Fibroblast of villous mesenchyme (primary cell): ENCODE measurements at regions not wholly inside any gene's neighbourhood (a gene's known extent, or its start where the extent isn't known, plus 50 kb on each side); places are given as distances from the start of the nearest gene placed in this dataset.

Source experiments
- DNase-seq: peaks from one replicate; pipeline ENCODE4 v3.0.0-alpha.2; 2010; ENCODE audit warnings: low read depth
- H3K4me3 ChIP-seq: 2 replicates; pipeline ENCODE4 v1.5.1; 2011; ENCODE audit warnings: low read depth, mild to moderate bottlenecking, low read length
- TF ChIP-seq, protein P1 (sequence below): IDR thresholded peaks from 2 replicates; pipeline ENCODE4 v1.5.1; 2012; ENCODE audit warnings: low read depth, mild to moderate bottlenecking, low read length; ENCODE audit not compliant: insufficient read depth

DNA sequence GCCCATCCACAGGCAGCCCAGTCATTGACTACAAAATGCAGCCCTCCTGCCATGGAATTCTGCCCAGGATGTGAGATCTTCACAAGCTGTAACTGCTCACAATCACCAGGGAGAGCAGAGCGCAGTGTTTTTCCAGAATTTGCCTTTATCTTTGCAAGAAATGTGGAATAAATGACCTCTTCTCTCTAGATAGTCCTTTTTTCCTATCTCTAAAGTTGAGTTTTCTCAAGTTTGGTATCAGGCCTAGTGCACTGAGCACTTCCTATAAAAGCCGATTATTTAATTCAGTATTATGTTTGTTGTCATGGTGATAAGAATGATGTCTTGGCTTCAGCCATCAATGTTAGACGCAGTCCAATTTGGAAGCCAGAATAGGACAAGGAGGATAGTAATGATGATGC, 246.9 kb upstream of the IRF2BP2 start:
- no peak overlapping the region for H3K4me3 ChIP-seq
- TF ChIP-seq, protein P1, sequence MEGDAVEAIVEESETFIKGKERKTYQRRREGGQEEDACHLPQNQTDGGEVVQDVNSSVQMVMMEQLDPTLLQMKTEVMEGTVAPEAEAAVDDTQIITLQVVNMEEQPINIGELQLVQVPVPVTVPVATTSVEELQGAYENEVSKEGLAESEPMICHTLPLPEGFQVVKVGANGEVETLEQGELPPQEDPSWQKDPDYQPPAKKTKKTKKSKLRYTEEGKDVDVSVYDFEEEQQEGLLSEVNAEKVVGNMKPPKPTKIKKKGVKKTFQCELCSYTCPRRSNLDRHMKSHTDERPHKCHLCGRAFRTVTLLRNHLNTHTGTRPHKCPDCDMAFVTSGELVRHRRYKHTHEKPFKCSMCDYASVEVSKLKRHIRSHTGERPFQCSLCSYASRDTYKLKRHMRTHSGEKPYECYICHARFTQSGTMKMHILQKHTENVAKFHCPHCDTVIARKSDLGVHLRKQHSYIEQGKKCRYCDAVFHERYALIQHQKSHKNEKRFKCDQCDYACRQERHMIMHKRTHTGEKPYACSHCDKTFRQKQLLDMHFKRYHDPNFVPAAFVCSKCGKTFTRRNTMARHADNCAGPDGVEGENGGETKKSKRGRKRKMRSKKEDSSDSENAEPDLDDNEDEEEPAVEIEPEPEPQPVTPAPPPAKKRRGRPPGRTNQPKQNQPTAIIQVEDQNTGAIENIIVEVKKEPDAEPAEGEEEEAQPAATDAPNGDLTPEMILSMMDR = no peak
- no peak for DNase-seq

DNA sequence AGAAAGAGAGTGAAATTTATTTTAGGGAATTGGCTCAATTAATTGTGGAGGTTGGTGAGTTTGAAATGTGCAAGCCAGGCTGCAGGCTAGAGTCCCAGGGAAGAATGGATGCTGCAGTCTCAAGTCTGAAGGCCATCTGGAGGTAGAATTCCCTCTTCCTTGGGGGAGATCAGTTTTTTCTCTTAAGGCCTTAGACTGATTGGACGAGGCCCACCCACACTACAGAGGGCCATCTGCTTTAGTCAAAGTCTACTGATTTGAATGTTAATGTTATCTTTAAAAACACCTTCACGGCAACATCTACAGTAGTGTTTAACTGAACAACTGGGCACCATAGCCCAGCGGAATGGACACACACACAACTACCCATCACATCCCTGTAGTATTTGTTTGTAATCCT, 245.9 kb upstream of the IRF2BP2 start:
- TF ChIP-seq, protein P1 = no peak
- no peak for DNase-seq
- no peak overlapping the region for H3K4me3 ChIP-seq

DNA sequence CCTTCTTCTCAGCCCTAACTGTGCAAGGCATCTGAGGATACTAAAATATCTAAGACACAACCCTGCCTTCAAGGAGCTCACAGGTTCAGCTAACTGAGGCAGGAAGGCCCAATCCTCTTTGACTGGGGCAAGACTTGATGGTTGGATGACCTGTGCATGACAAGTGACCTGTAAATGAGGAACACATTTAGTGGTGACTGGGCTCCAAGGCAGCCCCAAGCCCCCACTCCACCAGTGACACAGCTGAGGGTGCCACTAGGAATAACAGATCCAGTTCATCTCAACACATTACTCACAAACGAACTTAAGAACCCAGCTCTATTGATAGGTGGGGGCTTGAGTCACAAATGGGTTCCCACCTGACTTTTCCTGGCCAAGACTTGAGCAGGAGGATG, 244.7 kb upstream of the IRF2BP2 start:
- no peak overlapping the region for H3K4me3 ChIP-seq
- TF ChIP-seq, protein P1 = no peak
- no peak for DNase-seq

DNA sequence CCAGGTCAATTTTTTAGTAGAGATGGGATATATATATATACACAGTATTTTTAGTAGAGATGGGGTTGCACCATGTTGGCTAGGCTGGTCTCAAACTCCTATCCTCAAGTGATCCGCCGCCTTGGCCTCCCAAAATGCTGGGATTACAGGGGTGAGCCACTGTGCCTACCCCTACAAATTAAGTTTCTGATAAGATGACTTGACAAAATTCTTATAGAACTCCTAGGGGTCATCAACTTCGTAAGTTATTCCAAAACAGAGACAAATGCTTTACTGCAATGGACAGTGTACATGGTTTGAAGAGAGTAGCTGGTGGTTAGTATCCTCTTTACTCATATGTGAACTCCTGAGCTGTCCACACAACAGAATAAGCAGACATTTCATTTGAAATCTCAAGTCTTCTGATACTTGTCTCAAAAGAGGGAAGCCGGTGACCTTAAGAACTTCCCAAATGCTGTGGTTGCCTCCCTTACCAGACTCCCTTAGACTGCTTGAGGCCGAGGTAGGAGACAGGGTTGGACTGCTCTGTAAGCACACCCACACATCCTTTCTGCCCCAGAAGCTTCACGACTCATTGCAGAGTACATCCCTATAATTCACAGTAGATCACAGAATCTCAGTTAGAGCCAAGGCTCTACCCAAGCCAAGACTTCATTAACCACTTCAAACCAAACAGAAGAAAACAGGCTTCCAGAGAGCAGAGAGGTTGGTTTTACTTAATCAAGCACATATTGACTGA, 244.1 kb upstream of the IRF2BP2 start:
- no peak for DNase-seq
- TF ChIP-seq, protein P1 = no peak
- H3K4me3 ChIP-seq = no peak overlapping the region

DNA sequence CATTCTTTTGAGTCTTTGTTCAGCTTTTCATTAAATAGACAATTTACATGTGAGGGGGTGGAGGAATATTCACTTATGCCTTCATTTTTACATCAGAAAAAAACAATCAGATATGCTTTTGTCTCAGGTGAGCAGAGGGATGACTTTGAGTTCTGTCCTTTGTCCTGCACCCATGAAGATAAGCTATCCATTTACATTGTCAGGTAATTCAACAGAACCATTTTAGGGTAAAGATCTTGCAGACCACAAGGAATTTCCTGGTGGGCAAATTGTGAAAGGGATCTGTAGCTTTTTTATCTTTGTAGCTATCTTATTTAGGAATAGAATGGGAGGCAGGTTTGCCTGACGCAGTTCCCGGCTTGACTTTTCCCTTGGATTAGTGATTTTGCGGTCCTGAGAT, 242.7 kb upstream of the IRF2BP2 start:
- DNase-seq = no peak
- no peak overlapping the region for H3K4me3 ChIP-seq
- TF ChIP-seq, protein P1 = no peak

DNA sequence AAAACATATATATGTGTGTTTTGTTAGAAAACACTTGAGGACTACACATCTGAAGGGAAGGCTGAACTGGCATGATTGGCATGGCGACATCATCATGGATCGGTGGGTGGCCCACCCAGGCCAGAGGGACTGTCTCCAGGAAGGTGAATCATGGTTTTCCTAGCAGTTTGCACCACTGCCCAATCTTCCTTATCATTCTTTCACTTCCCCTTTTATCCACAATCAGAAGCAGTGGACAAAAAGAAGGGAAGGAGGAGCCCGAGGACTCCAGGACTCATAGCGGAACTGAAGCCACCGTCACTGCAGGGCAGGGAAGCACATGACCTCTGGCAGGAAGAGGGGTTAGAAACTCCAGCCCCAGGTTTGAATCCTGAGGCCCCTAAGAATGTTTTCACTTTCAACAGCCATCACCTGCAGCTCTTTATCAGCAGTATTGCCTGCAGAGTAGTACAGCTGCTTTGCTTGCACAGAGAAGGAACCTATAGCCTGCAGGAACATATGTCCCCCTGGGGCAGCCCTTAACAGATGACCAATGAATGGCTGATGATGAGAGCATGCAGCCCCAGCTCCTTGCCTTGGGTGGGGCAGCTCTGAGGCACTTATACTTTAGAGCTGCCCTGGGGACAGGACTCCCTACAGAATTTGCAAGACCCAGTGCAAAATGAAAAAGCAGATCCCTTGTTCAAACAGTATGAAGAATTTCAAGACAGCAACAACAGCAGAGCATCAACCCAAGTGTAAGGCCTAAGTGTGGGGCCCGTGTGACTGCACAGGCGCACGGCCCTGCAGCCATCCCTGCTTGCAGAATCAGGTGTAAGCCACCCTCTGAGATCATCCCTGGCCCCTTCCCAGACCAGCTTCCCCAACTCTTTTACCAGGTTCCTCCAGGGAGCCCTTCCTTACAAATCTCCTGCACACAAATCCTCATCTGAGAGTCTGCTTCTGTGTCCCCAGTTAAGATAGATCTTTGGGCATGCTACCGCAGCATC, 241.8 kb upstream of the IRF2BP2 start:
- no peak overlapping the region for H3K4me3 ChIP-seq
- DNase-seq = no peak
- TF ChIP-seq, protein P1 = no peak
